Activated CD8-positive, alpha-beta memory T cell treated with anti-CD3 and anti-CD28 coated beads for 36 hours (primary cell): ENCODE measurements at regions not wholly inside any gene's neighbourhood (a gene's known extent, or its start where the extent isn't known, plus 50 kb on each side); places are given as distances from the start of the nearest gene placed in this dataset.

Experiments
- CTCF ChIA-PET: fragments of 350-600 bp; sonication (Branson Sonifier 250); formaldehyde crosslinking; loops from one replicate; lab custom pipeline; 2021; ENCODE audit warnings: antibody characterized with exemption; lab: Charles Lee
- POLR2A ChIA-PET: fragments of 350-600 bp; sonication (Branson Sonifier 250); formaldehyde crosslinking; loops from one replicate; lab custom pipeline; 2021; ENCODE audit warnings: antibody characterized with exemption; lab: Charles Lee

DNA sequence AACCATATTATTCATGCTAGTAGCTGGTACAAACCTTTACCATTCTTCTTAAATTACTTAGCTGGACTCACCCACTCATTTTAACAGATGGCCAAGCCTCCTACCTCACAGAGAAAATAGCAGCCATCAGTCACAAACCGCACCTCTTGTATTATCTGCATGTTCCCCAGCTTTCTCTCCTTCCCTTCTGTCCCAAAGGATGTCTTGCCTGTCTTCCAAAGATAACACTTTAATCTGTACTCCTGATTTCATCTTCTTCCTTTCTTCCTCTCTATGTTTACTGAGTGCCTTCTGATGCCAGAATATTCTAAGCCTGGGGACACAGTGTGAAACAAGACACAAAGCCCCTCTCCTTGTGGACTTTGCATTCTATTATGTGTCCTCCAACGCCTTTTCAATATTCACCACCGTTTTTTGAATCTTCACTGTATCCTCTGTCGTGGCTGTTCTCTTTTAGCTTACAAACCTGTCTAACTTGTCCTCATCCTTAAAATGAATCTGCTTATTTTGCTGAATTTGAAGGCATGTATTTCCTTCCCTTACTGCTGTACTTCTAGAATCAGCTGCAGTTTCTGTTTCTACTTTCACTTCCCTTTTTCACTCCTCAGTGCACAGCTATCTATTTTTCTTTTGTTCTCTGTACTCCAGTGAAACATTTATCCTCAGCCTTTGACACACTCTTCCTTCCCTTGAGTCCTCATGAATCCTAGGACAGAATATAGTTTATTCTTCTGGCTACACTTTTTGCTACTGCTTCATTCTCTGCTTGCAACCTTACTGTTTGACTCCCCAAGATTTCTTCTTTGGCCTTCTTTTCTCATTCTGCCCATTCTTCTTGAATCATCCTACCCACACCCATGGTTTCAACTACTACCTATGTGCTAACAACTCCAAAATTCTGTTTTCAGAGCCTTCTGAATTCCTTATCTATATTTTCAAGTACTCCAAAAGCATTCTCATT, 216.9 kb upstream of the SAMSN1 start:
- ChIA-PET POLR2A (no interaction called here), CTCF (no interaction called here)

DNA sequence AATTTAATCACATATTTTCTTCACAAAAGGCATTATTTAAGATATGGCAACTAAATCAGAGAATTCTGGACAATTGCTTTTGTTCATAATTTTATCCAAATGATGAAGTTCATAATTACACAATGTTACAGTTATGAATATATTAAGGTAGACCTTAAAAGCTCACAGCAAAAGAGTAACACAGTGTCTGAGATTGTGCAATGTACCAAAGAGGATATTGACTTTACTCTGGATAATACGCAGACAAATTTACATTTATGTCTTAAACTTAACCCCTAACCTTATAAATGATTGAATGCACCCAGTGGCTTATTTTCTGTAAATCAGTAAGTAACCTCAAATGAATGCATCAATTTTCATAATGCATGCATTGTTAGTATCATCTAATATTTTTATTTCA, 216.2 kb upstream of the SAMSN1 start:
- CTCF ChIA-PET: no interaction called here

DNA sequence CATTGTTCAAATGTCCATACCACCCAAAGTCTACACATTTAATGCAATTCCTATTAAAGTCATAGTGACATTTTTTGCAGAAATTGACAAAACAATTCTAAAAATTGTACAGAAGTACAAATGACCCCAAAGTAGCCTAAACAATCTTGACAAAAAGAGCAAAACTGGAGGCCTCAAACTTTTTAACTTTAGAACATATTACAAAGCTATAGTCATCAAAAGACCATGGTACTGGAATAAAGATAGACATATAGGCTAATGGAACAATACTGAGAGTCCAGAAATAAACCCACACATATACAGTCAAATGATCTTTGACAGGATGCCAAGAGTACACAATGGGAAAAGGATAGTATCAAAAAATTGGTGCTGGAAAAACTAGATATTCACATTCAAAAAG, 213.2 kb upstream of the SAMSN1 start:
- ChIA-PET POLR2A (no interaction called here), CTCF (no interaction called here)

More for the DNA sequence above, 216.2 kb upstream of the SAMSN1 start:
- POLR2A ChIA-PET: no interaction called here

DNA sequence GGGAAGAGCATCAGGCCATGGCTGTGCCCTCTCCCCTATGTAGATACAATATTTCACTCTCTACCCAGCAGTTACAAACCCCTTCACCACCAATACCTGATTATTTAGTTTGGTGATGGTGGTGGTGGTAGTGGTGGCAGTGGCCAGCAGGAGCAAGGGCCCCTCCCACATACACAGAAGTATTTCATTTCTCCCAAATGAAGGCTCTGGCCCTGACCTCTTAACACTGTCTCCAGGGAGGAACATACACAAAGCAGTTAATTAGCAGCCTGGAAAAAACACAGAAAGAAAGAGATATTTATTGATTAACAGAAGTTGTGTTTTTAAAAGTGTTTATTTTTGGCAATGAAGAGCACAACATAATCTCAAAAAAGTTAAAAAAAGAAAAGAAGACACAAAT, 212.7 kb upstream of the SAMSN1 start:
- POLR2A ChIA-PET: no interaction called here
- CTCF ChIA-PET: no interaction called here

DNA sequence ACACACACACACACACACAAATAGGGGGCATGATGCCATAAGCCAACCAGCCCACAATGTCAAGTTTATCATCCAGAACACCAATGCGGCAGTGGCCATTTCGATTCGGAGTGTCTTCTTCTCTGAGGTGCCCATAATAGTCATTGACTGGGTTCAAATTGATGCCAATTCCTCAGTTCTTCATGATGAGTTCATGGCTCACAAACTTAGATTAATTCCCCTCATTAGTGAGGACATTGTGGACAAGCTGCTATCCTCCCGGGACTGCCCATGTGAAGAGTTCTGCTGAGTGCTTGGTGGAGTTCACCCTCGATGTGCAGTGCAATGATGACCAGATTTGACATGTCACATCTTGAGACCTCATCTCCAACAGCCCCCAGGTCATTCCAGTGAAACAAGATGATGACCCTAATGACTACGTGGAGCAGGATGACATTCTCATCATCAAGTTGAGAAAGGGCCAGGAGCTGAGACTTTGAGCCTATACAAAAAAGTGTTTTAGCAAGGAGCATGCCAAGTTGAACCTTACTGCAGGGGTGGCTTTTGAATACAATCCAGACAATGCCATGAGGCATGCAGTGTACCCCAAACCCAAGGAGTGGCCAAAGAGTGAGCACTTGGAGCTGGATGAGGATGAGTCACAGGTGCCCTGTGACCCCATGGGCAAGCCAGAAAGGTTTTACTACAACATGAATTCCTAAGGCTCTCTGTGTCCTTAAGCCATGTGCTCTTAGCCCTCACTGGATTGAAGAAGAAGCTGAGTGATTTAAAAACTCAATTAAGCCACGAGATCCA, 211.6 kb upstream of the SAMSN1 start:
- CTCF ChIA-PET: no interaction called here
- POLR2A ChIA-PET: no interaction called here

DNA sequence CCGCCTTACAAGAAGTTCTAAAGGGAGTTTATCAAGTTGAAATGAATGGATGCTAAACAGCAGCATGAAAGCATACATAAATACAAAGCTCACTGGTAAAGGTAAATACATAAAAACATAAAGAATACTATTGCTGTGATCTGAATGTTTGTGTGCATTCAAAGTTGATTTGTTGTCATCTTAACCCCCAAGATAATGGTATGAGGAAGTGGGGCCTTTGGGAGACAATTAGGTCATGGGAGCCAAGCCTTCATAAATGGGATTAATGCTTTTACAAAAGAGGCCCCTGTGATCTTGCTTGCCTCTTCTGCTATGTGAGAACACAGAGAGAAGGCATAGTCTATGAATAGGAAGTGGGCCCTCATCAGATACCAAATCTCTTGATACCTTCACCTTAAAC, 209.0 kb upstream of the SAMSN1 start:
- CTCF ChIA-PET: no interaction called here
- POLR2A ChIA-PET: no interaction called here

DNA sequence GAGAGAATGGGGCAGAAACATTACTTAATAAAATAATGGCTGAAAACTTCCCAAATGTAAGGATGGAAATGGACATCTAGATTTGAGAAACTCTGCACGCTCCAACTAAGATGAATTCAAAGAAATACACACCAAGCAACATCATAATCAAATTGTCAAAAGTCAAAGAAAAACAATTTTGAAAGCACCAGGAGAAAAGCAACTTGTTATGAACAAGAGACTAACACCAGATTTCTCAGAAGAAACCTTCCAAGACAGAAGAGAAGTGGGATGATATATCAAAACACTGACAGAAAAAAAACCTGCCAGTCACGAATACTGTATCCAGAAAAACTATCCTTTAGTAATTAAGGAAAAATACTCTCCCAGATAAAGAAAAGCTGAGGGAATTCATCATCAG, 208.6 kb upstream of the SAMSN1 start:
- ChIA-PET POLR2A (no interaction called here), CTCF (no interaction called here)

DNA sequence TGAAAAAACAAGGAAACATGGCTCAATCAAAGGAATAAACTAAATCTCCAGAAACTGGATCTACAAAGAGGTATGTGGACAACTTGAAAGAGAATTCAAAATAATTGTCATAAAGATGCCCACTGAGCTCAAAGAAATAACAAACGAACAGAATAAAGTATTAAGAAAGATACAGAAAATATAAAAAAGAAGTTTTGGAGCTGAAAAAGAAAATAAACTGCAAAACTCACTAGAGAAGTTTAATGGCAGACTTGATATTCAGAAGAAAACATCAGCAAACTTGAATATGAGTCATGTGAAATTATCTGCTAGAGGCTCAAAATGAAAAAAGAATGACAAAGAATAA, 208.1 kb upstream of the SAMSN1 start:
- POLR2A ChIA-PET: no interaction called here

DNA sequence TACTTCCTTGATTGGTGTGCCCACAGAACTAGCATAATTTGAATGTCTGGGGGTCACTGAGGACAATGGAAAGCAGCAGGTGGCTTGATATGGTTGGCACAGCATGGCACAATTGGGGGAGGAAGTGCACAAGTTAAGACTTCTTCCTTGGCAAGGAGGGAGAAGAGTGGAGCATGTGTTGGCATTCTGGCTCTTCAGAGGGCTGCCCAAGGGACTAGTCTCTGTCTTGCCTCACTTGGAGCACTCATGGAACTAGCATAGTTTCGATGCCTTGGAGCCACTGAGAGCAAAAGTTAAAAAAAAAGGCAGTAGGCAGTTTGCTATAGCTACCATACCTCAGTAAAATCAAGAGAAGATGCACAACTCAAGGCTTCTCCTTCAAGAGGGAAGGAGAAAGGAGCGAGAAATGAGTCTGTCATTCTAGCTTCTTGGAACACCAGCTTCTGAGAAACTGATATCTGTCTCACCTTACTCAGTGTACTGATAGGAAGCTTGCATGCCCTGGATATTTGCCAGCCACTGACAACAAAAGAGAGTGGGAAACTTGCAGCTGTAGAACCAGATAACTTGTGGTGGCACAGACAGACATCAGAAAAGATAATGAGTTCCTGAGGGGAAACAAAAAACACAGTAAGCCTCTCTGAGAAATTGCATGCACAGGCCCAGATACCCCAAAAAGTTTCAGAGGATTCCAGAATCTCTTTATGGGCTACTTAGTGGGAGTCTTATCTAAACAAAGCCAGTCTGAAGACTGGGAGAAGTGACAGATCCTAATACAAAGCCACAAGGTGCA, 207.5 kb upstream of the SAMSN1 start:
- ChIA-PET CTCF (no interaction called here), POLR2A (no interaction called here)

More for the DNA sequence above, 208.1 kb upstream of the SAMSN1 start:
- CTCF ChIA-PET: no interaction called here

DNA sequence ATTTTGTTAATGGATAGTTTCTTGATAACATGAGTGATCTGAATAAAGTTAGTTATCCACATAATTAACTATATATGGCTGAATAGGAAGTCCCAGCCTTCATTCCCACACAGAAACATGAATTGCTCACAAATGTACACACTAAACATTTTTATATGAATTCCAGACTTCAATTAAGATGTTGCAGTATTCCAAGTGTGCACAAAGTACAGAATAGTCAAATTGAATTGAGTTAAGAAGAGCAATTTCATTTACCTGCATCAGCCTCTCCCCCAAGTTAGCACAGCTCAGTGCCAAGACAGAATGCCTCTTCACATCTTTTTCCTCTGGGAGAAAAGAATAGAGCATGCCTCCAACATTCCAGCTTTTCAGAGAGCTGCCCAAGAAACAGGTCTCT, 207.0 kb upstream of the SAMSN1 start:
- POLR2A ChIA-PET: no interaction called here
- CTCF ChIA-PET: no interaction called here

DNA sequence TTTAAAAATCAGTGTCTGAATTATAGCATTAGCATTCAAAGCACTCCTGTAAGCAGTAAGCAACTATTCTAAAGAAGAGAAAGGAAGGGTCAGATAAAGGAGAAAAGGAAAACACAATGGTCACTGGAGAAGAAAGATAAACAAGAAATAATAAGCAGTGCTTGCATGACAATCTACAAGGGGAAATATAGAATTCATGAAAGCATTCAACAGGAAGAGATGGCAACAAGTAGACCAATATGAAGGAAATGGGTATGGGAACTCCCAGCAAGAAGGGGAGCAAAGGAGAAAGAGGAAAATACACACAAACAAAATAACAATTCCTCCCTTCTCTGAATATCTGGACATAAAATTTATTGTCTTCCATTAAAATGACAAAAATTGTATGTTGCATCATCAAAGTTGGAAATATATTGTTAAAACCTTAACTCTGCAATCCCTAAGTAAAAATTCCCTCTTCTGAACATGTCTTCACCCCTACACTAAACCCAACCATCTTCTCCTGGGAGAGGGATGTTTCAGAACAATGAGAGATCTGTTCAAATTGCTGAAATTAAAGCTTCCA, 206.3 kb upstream of the SAMSN1 start:
- CTCF ChIA-PET: no interaction called here
- POLR2A ChIA-PET: no interaction called here

DNA sequence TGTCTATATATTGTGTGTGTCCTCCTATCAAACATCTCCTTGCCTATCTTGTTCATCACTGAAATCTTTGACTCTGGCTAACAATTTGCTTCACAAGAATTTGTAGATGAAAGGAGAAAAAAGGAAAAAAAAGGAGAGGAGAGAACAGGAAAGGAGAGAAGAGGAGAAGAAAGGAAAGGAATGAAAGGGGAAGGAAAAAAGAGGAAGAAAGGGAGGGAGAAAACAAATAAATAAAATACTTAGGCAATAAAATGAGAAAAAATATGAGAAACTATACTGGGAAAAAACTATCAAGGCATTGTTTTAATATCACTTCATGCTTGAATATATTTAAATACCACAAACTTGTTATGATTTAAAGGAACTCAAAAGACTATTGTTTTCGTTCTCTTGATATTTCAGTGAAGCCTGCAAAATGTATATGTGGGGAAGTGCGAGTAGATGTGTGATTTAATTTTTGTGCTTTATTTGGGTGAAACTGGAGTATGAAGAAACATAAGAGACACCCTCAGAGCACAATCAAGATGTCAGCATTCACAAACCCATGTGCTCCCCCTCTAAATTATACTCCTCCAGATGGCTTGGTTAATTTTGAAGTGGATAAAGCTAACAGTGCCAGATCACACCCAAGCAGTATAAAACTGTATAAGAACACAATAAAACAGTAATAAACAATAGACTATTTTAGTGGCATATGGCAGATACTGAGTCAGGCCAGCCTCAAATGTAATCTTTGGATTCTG, 205.7 kb upstream of the SAMSN1 start:
- CTCF ChIA-PET: no interaction called here

DNA sequence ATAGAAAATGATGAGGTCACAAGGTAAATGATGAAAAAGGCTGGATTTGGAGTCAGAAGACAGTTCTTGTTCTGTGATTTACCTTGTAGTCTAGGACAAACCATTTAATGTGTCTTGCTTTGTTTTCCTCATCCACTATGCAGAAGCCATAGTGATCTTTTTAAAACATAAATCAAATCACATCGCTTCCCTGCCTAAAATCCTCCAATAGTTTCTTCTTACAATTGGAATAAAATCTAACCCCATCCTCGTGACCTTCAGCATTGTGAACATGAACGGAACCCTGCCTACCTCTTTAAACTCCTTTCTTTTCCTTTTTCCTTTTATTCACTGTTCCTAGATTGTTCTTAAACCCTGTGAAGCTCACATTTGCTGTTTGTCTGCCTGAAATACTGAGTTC, 204.9 kb upstream of the SAMSN1 start:
- POLR2A ChIA-PET: no interaction called here
- CTCF ChIA-PET: no interaction called here

More for the DNA sequence above, 205.7 kb upstream of the SAMSN1 start:
- POLR2A ChIA-PET: no interaction called here

DNA sequence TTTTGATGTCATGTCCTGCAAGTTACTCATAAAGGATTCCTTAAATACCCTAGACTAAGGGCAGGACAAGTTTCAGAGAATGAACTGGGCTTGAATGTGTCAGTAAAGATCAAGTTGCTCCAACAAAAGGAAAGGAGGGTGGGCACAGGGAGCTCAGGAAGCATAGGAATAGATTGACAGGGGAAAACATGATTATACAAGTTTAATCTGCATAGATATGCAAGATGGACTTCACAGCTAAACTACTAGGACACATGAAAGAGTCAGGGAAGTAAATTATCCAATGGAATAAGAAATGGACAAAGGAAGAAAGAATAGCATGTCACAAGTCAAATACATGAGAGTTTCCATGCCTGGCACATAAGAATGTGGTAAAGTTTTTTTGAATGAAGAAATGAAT, 203.9 kb upstream of the SAMSN1 start:
- POLR2A ChIA-PET: no interaction called here
- CTCF ChIA-PET: no interaction called here

DNA sequence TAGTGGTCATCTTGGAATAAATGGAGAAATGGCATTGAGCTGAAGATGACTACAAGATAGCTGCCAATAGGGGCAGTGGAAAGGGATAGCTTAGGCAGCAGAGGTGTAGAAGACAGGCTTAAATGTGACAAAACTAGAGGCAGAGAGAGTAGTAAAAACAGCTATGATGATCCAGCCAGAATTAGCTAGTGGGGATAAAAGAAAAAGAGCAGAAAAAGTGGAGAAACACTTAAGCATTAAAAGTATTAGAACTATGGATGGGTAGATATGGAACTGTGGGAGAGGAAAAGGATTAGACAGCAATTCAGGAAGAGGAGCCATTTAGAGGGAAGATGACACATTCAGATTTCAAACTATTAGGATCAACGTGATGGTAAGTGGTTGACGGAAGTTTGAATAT, 202.5 kb upstream of the SAMSN1 start:
- CTCF ChIA-PET: no interaction called here

DNA sequence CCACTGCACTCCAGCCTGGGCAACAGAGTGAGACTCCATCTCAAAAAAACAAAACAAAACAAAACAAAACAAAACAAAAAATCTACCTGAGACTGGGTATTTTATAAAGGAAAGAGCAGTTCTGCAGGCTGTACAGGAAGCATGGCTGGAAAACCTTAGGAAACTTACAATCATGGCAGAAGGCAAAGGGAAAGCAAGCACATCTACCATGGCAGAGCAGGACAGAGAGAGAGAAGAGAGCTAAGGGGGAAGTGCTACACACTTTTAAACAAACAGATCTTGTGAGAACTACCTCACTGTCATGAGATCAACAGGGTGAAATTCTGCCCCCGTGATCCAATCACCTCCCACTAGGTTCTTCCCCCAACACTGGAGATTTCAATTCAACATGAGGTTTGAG, 198.3 kb upstream of the SAMSN1 start:
- ChIA-PET POLR2A (no interaction called here), CTCF (no interaction called here)

More for the DNA sequence above, 202.5 kb upstream of the SAMSN1 start:
- POLR2A ChIA-PET: no interaction called here

DNA sequence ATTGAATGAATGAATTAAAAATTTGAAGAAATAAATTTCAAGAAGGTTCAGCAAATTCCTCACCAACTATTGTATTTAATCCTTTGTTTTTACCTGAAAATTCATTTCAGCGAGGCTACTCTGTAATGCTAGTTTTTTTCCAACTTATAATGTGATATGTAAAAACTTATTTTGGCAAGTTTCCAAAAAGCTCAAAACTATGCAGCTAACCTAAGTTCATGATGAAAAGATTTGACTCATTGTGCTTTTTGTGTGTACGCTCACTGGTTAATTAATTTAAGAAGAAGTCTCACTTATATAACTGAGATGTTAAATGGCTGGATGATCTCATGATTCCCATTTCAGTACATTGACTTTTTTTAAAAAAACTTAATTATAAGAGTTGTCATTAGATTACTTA, 196.0 kb upstream of the SAMSN1 start:
- ChIA-PET CTCF (no interaction called here), POLR2A (no interaction called here)

DNA sequence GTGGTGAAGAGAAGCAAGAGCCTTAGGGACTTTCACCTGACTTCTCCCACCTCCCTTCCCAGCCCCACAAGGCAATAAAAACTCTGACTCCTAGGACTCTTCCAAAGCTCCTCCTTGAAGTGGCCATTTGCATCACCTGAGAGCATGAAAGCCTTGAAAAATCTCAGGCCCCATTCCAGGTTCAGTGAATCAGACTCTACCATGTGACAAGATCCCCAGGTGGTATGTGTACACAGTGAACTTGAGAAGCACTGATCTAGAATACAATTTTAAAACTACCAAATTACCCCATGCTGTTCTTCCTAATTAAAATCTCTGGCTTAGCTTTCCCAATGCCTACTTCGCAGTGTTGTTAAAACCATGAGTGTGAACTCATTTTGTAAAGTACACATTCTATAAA, 195.1 kb upstream of the SAMSN1 start:
- POLR2A ChIA-PET: no interaction called here
- CTCF ChIA-PET: no interaction called here

DNA sequence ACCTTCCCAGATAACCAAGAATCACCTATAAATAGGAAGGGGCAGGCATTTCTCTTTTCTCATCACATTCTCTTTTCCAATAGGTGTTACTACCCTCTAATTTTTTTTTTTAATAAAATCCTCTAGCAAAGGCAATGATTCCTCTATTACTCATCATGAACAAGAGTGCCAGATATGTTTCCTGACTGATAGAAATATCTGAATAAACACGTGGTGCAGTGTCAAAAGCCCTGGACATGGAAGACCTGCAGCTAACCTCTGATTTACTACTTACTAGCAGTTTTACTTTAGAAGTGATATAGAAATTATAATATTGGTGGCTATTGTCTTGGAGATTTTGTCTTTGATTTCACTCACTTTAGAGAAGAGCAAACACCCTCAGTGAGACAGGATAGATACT, 194.6 kb upstream of the SAMSN1 start:
- ChIA-PET POLR2A (no interaction called here), CTCF (no interaction called here)
